NCI-H1930 (cell line): ENCODE measurements at regions not wholly inside any gene's neighbourhood (a gene's known extent, or its start where the extent isn't known, plus 50 kb on each side); places are given as distances from the start of the nearest gene placed in this dataset.
"Not testable (repeated sequence)": the region's sequence is repeated elsewhere in the genome, so short reads cannot be mapped to it uniquely, and the experiment has no call there.

Experiments used
- DNase-seq, 2 experiments: peaks; one replicate each; lab custom pipeline; 2025; lab: John Stamatoyannopoulos, UW

DNA sequence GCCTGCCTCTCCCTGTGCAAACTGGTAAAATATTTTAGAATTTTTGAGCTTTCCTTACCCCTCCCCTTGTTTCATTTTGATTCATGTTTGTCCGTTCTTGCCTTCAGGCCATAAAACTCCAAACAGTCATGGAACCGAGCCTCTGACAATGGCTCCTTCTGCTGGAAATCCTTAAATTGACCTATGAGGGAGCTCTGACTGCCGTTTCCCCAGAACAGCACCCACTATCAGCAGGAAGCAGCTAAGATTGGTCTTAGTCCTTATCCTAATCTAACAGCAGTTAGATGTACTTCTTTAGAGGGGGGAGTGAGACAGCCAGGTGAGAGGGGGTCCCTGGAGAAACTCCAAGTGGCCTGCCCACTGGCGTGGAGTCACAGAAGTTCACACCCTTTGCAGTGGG lies 106.7 kb downstream of the FAM174A start:
- no peak for DNase-seq

DNA sequence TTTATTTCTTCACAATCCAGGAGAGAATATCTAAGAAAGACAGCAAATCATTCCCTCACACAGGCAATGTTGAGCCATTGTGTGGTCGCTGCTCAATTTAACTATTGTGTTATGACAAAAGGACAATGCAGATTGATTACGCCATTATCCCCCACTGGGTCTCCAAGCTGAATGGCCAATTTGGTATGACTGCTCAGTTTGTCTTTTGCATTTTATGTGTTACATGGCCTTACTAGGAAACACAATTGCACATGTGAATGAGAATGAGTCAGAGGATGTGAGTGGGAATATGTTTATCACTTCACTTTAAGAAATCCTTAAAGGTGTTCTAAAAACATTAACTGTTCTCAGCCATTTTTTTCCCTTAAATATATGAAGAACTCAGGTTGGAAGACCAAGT lies 108.3 kb downstream of the FAM174A start:
- DNase-seq = peak in 1 of 2 experiments; percentile 3

DNA sequence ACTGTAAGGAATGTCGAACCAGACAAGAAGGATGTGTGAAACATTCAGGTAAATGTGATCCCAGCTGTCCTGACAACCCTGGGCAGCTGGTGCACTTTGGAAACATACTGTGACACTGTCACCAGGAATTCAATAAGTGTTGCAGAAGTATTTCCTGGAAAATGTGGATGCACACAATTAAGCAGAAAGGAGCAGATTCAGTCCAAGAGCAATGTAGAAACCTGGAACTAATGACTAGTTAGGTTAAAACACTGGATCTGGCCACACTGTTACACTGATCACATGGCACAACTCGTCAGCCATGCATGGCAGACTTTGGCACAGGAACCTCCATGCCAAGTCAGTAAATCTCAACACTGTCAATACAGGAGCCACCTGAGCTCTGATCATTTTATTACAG lies 109.0 kb downstream of the FAM174A start:
- no peak for DNase-seq

DNA sequence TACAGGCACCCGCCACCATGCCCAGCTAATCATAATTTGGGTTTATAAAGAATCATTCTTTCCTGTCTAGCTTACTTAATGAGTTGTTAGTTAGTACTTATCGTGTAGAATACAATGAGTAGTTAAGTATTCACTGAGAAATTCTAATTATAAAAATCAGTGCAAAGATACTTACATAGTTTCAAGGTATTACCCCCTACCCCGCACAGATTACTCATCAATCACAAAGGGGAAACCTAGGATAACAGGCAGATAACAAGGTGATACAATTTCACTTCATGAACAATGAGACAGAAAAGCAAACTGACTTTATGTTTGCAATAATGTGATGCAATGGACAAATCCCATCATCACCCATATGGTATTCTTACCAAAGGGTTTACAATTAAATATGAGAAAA lies 109.6 kb downstream of the FAM174A start:
- DNase-seq = no peak

- DNase-seq = no peak
Measured at GRCh38 chr5:100646011-100646410, 110.8 kb downstream of the FAM174A start.

DNA sequence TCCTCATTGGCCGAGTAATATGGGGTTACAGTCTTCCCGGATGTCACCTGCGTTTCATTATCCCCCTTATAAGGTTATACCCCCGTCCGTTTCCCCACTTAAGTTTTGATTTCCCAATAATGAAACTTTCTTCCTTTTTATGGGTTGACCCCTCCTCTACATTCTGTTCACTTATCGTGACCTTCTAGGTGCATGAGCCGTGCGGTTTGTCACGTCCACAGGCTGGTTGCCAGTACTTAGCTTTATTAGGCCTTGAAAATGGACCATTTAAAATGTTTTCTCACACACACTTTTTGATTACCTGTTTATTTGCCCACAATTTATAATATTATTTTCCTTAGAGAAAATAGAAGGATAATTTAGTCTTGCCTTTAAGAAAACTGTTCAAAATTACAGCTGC lies 111.5 kb downstream of the FAM174A start:
- DNase-seq = no peak

GRCh38 chr5:100647461-100648230 lies 112.5 kb downstream of the FAM174A start:
- no peak for DNase-seq

- DNase-seq = no peak
Measured at GRCh38 chr5:100654895-100655294, 119.7 kb downstream of the FAM174A start.

GRCh38 chr5:100656771-100657170 lies 121.6 kb downstream of the FAM174A start:
- DNase-seq = not testable (repeated sequence)

GRCh38 chr5:100659080-100659795 lies 124.1 kb downstream of the FAM174A start:
- no peak for DNase-seq

DNA sequence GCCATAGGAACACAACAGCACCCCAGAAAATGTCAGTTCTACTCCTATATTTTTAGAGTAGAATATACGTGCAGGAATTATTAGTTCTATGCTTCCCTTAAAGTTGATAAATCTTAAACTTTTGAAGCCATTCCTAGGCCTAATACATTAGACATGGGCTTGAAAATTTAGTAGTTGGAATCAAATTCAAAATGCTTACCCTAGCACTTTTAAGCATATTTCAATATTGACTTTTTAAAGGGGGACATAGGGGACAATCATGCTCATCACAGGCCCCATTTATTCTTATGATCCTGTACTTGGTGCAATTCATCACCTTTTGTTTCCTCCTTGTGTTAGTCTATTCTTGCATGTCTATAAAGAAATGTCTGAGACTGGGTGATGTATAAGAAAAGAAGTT lies 129.0 kb downstream of the FAM174A start:
- no peak for DNase-seq

DNA sequence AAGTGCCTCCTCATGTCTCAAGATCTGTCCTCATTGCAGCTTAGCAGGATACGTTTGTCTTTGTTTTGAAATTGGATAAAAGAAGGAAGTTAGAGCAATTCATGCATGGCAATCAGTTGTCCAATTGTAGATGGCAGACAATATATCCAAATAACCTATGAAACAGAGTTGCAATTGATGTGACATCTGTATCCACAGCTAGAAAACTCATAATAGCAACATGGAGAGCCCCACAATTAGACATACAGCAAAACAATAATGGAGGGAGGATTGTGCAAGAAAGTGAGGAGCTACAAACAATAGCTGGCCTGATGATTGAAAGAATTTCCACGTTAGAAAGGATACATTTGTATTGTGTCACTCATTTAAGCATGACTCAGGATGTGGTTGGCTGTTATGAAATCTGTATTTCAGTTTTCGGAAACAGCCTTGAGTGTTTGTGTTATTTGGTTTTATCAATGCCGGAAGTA lies 132.0 kb downstream of the FAM174A start:
- peak in 1 of 2 experiments; percentile 12 for DNase-seq

DNA sequence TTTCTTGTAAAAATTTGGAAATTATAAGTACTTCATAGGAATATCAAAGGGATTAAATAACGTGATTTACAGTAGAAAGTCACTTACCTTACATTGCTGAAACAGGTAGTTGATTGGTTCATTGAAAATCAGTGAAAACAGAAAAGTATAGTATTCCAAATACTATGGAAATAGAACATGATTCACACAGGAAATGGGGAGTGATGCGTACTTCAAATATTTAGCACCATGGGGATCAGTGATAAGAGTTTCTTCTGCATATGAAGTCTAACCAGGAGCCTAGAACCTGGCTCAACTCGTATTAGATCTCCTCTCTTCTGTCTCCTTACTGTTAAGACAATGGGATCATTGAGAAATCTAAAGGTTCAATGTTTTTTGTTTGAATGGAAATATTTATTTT lies 133.3 kb downstream of the FAM174A start:
- DNase-seq = no peak

- peak in 1 of 2 experiments; percentile 13 for DNase-seq
Measured at GRCh38 chr5:100676817-100677631, 141.8 kb downstream of the FAM174A start.

- DNase-seq = no peak
Measured at GRCh38 chr5:100682625-100683024, 147.5 kb downstream of the FAM174A start.

DNA sequence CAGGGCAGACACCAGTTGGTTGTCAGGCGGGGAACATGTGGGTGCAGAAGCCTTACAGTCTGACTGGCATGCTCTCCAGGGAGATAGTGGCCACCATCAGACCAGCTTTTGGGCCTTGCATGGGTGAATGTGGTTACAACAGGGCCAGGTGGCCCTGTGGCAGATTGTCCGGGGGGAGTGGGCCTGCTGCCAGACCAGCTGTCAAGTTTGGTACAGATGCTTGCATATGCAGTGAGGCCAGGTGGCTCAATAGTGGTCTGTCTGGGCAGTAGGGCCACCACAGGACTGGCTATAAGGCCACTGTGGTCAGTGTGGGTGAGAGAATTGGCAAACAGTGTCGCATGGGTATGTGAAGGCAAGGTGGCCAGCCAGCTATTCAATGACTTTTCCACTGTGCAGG lies 148.7 kb downstream of the FAM174A start:
- no peak for DNase-seq

GRCh38 chr5:100685122-100685521 lies 149.9 kb downstream of the FAM174A start:
- DNase-seq = not testable (repeated sequence)

DNA sequence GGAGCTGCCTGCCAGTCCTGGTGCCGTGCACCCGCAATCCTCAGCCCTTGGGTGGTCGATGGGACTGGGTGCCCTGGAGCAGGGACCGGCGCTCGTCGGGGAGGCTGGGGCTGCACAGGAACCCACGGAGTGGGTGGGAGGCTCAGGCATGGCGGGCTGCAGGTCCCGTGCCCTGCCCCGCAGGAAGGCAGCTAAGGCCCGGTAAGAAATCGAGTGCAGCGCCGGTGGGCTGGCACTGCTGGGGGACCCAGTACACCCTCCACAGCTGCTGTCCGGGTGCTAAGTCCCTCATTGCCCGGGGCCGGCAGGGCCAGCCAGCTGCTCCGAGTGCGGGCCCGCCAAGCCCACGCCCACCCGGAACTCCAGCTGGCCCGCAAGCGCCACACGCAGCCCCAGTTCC lies 153.7 kb downstream of the FAM174A start:
- not testable (repeated sequence) for DNase-seq

DNA sequence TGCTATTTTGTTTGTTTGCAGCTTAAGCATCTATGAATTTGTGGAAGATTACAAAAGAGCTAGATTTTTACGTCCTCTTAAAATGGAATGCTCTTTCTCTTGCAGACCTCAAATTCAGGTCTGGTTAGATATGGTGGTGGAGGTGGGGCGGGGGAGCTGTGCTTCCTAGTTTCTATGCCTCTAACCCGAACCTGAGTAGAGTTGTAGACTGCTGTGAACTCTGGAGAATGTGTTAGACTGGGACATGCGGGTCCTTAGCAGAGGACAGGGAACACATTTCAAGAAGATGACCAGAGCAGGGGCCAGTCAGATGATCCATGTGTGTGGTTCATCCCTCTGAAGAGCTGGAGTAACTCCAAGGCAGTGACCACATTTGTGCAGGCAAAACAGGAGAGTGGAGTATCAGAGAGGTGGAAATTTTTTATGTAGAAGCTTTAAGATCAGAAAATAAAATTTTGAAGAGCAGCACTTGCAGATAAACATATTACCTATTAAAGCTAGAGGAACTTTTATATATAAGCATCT lies 154.9 kb downstream of the FAM174A start:
- no peak for DNase-seq

DNA sequence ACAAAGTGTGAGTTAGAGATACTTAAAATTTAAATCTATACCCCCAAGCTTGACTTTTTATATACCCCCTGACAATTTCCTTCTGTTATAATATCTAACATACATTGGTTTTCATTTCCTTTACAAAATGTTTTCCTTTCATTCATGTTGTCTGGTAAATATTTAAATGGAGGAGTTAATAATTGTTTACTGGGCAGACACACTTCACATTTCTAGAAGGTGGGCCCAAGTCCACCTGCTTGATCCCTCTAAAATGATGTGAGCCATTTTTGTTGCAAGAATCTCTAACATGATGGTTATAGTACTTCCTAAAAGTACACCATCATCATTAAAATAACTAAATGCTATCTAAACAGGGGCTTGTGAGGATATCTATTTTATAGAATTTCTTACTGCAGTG lies 155.9 kb downstream of the FAM174A start:
- DNase-seq = no peak

DNA sequence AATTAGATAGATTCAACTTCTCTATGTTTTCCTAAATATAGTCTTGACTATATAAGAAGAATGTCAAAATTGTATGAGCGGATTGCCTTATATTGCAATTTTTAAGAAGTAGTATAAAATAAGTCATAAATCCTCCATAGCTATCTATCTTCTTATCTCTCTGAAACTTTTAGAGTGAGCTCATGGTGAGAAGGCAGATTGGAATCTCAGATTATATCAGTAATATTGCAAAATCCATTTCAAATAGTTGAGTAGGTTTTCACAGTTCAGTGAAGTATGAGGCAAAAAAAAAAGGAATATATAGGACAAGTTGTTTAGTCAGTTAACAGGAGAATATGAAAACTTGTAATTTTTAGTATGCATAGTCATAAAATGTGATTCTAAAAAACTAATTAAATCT lies 156.4 kb downstream of the FAM174A start:
- DNase-seq = no peak

- DNase-seq = no peak
Measured at GRCh38 chr5:100693481-100693880, 158.3 kb downstream of the FAM174A start.
